ACC112 (cell line): ENCODE measurements at regions not wholly inside any gene's neighbourhood (a gene's known extent, or its start where the extent isn't known, plus 50 kb on each side); places are given as distances from the start of the nearest gene placed in this dataset.

Experiments used
- H2AFZ ChIP-seq: fragments of 200-600 bp; sonication (generic); one replicate; pipeline ENCODE4 v1.6.0; 2017; ENCODE audit warnings: antibody characterized with exemption, low read length; ENCODE audit not compliant: unreplicated experiment
- H3K27ac ChIP-seq: fragments of 200-600 bp; sonication (generic); 2 replicates; pipeline ENCODE4 v1.5.1; 2014; ENCODE audit warnings: low read depth, mild to moderate bottlenecking, antibody characterized with exemption, low read length, moderate library complexity
- H3K27me3 ChIP-seq: fragments of 200-600 bp; sonication (generic); 2 replicates; pipeline ENCODE4 v1.6.1; 2014; ENCODE audit warnings: mild to moderate bottlenecking, antibody characterized with exemption, low read length, moderate library complexity, mixed read lengths; ENCODE audit not compliant: insufficient read depth
- H3K36me3 ChIP-seq: fragments of 200-600 bp; sonication (generic); 2 replicates; pipeline ENCODE4 v1.6.1; 2016; ENCODE audit warnings: mild to moderate bottlenecking, antibody characterized with exemption, low read length, moderate library complexity, mixed read lengths; ENCODE audit not compliant: insufficient read depth
- H3K4me1 ChIP-seq: fragments of 200-600 bp; sonication (generic); one replicate; pipeline ENCODE4 v1.6.1; 2016; ENCODE audit warnings: low read length, mixed read lengths; ENCODE audit not compliant: insufficient read depth, unreplicated experiment, control insufficient read depth
- H3K4me3 ChIP-seq: fragments of 200-600 bp; sonication (generic); 2 replicates; pipeline ENCODE4 v1.5.1; 2014; ENCODE audit warnings: mild to moderate bottlenecking, low read depth, low read length
- H3K79me2 ChIP-seq: fragments of 200-600 bp; sonication (generic); one replicate; pipeline ENCODE4 v1.6.0; 2016; ENCODE audit warnings: low read length; ENCODE audit not compliant: control insufficient read depth, unreplicated experiment, insufficient read depth

DNA sequence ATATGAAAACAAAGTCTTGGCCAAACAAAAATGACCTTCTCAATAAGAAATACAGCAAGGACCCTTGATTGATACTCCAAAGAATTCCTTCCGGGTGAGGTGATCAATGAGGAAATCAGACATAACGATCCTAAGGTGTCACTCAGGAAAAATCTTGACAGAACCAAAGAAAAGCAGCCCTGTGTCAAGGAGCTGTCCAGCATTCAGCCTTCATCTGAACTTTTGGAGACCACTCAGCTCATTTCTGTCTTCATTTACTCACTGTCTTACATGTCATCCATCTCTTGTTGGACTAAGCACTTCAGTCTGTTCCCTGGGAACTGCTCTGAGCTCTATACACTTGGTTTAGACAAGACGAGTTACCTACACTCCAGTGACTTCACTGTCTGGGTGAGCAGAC lies 179.9 kb downstream of the GRIN2B start:
- H2AFZ ChIP-seq, result no peak overlapping the region
- H3K4me1 ChIP-seq, result no peaks in the 10 kb centered on the region
- no peaks in the 10 kb centered on the region for H3K27me3 ChIP-seq
- no peak overlapping the region for H3K27ac ChIP-seq
- H3K4me3 ChIP-seq, result no peak overlapping the region
- H3K79me2 ChIP-seq, result no peaks in the 10 kb centered on the region
- no peaks in the 10 kb centered on the region for H3K36me3 ChIP-seq

DNA sequence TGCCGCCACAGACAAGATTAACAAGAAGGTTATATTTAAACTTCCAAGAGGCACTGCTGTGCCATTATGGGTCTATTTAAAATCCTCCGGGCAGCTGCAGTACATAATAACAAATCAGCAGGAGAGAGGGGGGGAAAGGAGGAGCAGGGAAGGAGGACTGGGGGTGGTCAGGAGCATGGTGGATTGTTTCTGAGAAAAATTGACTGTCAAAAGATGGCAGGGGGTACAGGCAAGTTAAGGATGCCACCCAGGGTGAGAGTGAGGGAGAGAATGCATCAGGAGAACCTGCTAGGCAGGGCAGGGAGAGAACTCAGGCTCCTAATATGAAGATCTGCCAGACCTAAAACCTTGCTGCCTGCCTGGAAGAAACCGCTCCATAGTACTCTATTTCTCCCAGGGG lies 181.8 kb downstream of the GRIN2B start:
- no peaks in the 10 kb centered on the region for H3K79me2 ChIP-seq
- H3K4me1 ChIP-seq, result no peaks in the 10 kb centered on the region
- H3K36me3 ChIP-seq, result no peaks in the 10 kb centered on the region
- no peak overlapping the region for H2AFZ ChIP-seq
- H3K4me3 ChIP-seq, result no peak overlapping the region
- no peak overlapping the region for H3K27ac ChIP-seq
- H3K27me3 ChIP-seq, result no peaks in the 10 kb centered on the region

DNA sequence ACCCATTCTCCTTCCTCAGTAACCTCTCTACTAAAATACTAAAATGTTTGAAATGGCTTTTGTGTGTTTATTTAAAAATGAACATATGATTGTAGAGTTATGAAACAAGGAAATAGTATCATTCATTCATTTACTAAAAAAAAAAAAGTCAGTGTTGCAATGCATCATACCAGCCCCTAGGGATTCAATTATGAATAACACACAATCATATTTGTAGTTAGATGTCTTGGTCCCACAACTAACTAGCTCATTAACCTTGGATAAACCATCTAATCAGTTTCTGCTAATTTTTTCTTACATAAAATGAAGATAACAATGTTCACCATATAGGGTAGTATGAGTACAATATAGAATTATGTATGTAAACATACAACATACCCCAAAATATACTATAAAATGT lies 183.2 kb downstream of the GRIN2B start:
- Histone ChIP-seq H3K36me3 (no peaks in the 10 kb centered on the region), H3K4me1 (no peaks in the 10 kb centered on the region), H2AFZ (no peak overlapping the region), H3K27me3 (no peaks in the 10 kb centered on the region), H3K27ac (no peak overlapping the region), H3K79me2 (no peaks in the 10 kb centered on the region), H3K4me3 (no peak overlapping the region)

DNA sequence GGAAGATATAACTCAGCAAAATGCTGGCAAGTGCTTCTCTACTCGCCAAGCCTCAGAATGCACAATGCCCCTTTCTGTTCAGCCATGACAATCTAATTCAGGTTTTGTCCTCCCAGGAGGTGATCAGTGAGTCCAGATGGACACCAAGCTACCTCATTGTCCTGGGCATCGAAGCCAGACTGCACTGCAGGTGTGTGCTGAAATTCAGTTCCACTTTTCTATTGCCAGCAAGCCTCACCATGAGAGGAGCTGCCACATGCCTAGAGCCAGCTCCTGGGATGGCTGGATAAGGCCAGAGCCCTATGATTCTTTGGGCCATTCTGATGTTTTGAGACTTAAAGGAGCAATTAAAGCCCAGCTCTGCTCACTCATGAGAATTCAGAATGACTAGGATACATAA lies 186.7 kb downstream of the GRIN2B start:
- no peak overlapping the region for H3K4me3 ChIP-seq
- H3K36me3 ChIP-seq, result no peaks in the 10 kb centered on the region
- H3K79me2 ChIP-seq, result no peaks in the 10 kb centered on the region
- no peaks in the 10 kb centered on the region for H3K27me3 ChIP-seq
- H3K27ac ChIP-seq, result no peak overlapping the region
- no peak overlapping the region for H2AFZ ChIP-seq
- H3K4me1 ChIP-seq, result no peaks in the 10 kb centered on the region

DNA sequence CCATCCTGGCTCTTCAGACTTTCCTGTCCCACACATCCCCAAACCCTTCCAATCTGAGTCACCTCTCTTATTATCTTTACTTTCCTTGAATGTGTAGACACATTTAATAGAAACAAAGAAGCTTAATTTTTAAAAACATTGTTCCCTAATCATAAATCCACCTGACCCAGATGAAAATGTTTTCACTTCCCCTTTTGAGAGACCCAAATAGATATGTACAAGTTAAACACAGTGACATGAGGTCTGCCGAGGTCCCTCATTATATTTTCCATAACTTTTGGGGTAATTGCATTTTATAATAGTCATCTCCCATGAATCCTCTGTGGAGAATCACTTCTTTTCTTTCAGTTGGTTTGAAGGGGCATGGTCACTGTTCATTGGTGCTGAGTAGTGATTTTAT lies 191.1 kb downstream of the GRIN2B start:
- H3K4me1 ChIP-seq, result no peaks in the 10 kb centered on the region
- H3K27ac ChIP-seq, result no peak overlapping the region
- H2AFZ ChIP-seq, result no peak overlapping the region
- H3K4me3 ChIP-seq, result no peak overlapping the region
- H3K36me3 ChIP-seq, result no peaks in the 10 kb centered on the region
- H3K79me2 ChIP-seq, result no peaks in the 10 kb centered on the region
- H3K27me3 ChIP-seq, result no peaks in the 10 kb centered on the region

DNA sequence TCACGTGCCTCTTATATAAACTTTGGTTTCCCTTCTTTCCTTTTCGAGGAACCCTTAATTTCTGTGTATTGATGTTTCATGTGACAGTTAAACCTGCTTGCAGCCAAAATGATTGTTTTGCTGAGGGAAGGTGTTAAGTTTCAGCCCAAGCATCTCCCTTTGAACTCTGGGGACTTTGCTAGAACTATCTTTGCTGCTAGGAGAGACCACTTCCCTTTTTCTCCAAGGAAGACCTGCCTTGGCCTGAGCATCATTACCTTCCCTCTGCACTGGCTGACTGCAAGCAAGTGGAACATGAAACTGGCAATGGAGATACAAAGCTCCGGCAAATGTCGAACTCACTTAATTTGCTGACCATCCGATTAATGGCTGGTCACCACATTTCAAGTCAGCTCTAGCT lies 192.8 kb downstream of the GRIN2B start:
- H3K36me3 ChIP-seq, result no peaks in the 10 kb centered on the region
- no peaks in the 10 kb centered on the region for H3K27me3 ChIP-seq
- H3K27ac ChIP-seq, result no peak overlapping the region
- H3K4me1 ChIP-seq, result no peaks in the 10 kb centered on the region
- H2AFZ ChIP-seq, result no peak overlapping the region
- no peaks in the 10 kb centered on the region for H3K79me2 ChIP-seq
- H3K4me3 ChIP-seq, result no peak overlapping the region

DNA sequence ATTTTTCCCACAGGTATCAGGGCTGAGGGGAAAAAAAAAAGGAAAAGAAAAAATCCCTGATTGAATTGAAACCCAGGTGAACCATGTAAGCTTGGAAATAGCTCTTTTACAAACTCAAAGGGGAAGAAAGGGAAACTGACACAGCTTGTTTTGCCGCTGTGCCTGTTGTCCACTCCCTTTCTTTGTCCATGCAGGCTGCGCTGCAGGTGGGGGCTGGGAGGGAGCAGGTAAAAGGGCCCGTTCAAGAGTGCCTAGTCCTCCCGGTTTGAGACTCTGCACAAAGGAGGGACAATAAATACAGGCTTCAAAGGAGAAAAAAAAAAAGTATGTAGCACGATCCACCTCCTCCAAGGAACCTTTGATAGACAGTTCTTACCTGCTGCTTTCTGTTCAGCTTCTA lies 194.8 kb downstream of the GRIN2B start:
- no peaks in the 10 kb centered on the region for H3K4me1 ChIP-seq
- no peak overlapping the region for H3K27ac ChIP-seq
- no peak overlapping the region for H2AFZ ChIP-seq
- no peaks in the 10 kb centered on the region for H3K27me3 ChIP-seq
- no peaks in the 10 kb centered on the region for H3K36me3 ChIP-seq
- no peak overlapping the region for H3K4me3 ChIP-seq
- H3K79me2 ChIP-seq, result no peaks in the 10 kb centered on the region

DNA sequence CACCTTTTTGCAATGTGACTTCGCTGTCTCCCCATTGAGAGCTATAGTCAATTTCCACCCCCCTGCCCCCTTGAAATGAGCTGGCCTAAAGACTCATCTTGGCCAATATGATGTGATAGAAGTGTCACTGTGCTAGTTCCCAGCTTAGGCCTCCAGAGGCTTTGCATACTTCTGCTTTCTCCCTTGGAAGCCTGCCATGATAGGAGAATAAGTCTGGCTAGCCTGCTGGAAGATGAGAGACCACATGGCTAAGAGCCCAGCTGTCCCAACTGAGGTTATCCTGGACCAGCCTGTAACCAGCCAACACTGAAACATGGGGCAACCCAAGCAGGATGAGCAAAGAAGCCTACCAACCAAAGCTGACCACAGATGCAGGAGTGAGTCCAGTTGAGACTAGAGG lies 196.9 kb downstream of the GRIN2B start:
- Histone ChIP-seq H3K27me3 (no peaks in the 10 kb centered on the region), H3K79me2 (no peaks in the 10 kb centered on the region)

DNA sequence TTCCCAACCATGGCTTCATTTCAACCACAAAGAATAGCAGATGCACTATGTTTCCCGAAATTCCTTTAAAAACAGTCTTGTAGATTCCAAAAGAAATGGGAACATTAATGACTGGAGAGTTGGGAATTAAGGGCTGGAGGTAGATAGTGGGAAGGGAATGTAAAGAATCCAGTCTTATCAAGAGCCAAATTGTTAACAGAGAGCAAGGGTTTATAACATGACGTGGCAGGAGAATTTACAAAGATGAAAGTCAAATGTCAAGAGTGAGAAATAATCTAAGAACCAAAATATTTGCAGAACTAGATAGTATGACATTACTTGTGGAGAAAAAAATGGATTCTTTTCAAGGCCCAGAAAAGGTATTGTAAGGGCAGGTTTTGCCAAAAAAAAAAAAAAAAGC lies 200.9 kb downstream of the GRIN2B start:
- no peak overlapping the region for H3K27ac ChIP-seq
- no peak overlapping the region for H3K4me3 ChIP-seq

More for the DNA sequence above, 196.9 kb downstream of the GRIN2B start:
- Histone ChIP-seq H3K4me3 (no peak overlapping the region), H3K4me1 (no peaks in the 10 kb centered on the region), H3K36me3 (no peaks in the 10 kb centered on the region), H3K27ac (no peak overlapping the region), H2AFZ (no peak overlapping the region)

DNA sequence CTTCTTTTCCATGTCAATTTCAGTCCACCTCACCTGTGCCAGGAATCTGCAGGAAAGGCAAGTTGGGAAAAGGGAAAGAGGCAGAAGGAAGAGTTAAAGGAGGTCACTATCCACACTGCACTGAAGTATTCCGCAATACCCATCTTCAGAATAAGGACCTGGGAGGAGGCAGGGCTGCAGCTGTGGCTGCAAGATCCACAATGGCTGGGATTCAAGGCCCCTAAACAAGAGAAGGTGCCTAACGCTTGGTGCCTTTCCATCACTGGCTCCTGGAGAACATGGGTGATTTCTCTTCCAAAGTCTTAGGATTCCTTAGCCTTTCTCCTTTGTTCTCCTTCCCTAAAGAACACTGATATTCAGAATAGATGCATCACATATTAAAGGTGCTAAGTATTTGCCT lies 204.0 kb downstream of the GRIN2B start:
- H3K4me3 ChIP-seq, result no peak overlapping the region
- H3K27me3 ChIP-seq, result no peaks in the 10 kb centered on the region
- no peaks in the 10 kb centered on the region for H3K79me2 ChIP-seq
- H3K36me3 ChIP-seq, result no peaks in the 10 kb centered on the region
- no peak overlapping the region for H3K27ac ChIP-seq
- no peaks in the 10 kb centered on the region for H3K4me1 ChIP-seq
- no peak overlapping the region for H2AFZ ChIP-seq

More for the DNA sequence above, 200.9 kb downstream of the GRIN2B start:
- Histone ChIP-seq H3K4me1 (no peaks in the 10 kb centered on the region), H3K36me3 (no peaks in the 10 kb centered on the region), H2AFZ (no peak overlapping the region), H3K79me2 (no peaks in the 10 kb centered on the region), H3K27me3 (no peaks in the 10 kb centered on the region)

DNA sequence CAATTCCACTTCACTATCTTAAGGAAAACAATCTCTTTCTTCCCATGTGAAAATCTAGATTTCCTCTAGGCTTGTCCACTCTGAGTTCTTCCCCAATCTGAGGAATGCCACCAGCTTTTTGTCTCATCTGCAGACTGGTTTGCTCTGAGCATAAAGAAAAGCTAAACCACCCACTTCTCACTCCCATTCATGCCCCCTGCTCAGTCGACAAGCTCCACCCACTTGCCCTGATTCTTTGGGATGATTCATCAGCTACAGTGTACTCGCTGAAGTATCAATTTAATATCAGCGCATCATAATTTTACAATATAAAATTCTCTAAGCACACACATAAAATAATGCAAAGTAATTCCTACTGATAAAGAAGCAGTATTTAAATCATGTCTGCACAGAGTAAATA lies 209.1 kb downstream of the GRIN2B start:
- no peaks in the 10 kb centered on the region for H3K36me3 ChIP-seq
- H3K27me3 ChIP-seq, result no peaks in the 10 kb centered on the region
- H3K4me3 ChIP-seq, result no peak overlapping the region
- H3K4me1 ChIP-seq, result no peaks in the 10 kb centered on the region
- no peak overlapping the region for H2AFZ ChIP-seq
- no peak overlapping the region for H3K27ac ChIP-seq
- no peaks in the 10 kb centered on the region for H3K79me2 ChIP-seq

DNA sequence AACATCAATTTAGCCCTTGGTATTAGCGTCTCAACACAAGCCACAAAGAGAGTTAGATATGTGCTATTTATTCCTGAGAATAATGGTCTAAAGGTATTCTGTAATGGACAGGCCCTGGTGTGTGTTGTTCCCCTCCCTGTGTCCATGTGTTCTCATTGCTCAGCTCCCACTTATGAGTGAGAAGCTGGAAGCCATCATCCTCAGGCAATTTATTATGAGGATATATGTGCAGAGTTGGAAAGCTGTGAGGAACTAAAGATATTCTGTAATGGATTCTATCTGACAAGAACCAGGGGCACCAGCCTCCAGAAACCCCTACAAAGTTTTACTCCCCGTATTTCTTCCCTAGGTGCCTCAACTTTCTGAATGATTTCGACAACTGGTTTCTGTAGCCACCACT lies 210.8 kb downstream of the GRIN2B start:
- Histone ChIP-seq H3K36me3 (no peaks in the 10 kb centered on the region), H3K27me3 (no peaks in the 10 kb centered on the region), H3K79me2 (no peaks in the 10 kb centered on the region), H3K4me3 (no peak overlapping the region), H2AFZ (no peak overlapping the region), H3K4me1 (no peaks in the 10 kb centered on the region), H3K27ac (no peak overlapping the region)
